HG03565 (cell line): ENCODE measurements at regions not wholly inside any gene's neighbourhood (a gene's known extent, or its start where the extent isn't known, plus 50 kb on each side); places are given as distances from the start of the nearest gene placed in this dataset.
"Not testable (repeated sequence)": the region's sequence is repeated elsewhere in the genome, so short reads cannot be mapped to it uniquely, and the experiment has no call there.

Source experiments
- ATAC-seq: cut with Tn5 transposase; IDR thresholded peaks from one replicate; pipeline ENCODE4 v1.9.1; 2021; ENCODE audit warnings: mild to moderate bottlenecking, moderate library complexity; ENCODE audit not compliant: unreplicated experiment

- no peak for ATAC-seq
Measured at GRCh38 chr1:234769284-234769985, 159.5 kb upstream of the IRF2BP2 start.

- ATAC-seq, result no peak
Measured at GRCh38 chr1:234768569-234769283, 158.7 kb upstream of the IRF2BP2 start.

- ATAC-seq, result no peak
Measured at GRCh38 chr1:234768171-234768568, 158.2 kb upstream of the IRF2BP2 start.

- ATAC-seq, result no peak
Measured at GRCh38 chr1:234765672-234766071, 155.7 kb upstream of the IRF2BP2 start.

GRCh38 chr1:234765181-234765580 is 155.2 kb upstream of the IRF2BP2 start:
- no peak for ATAC-seq

GRCh38 chr1:234763910-234764309 is 153.9 kb upstream of the IRF2BP2 start:
- no peak for ATAC-seq

GRCh38 chr1:234763367-234763766 is 153.4 kb upstream of the IRF2BP2 start:
- ATAC-seq, result no peak

- ATAC-seq, result not testable (repeated sequence)
Measured at GRCh38 chr1:234762127-234762526, 152.1 kb upstream of the IRF2BP2 start.

GRCh38 chr1:234760303-234760723 is 150.3 kb upstream of the IRF2BP2 start:
- ATAC-seq, result no peak

GRCh38 chr1:234759888-234760287 is 149.9 kb upstream of the IRF2BP2 start:
- no peak for ATAC-seq

GRCh38 chr1:234758851-234759250 is 148.9 kb upstream of the IRF2BP2 start:
- ATAC-seq, result no peak

GRCh38 chr1:234756857-234757256 is 146.9 kb upstream of the IRF2BP2 start:
- no peak for ATAC-seq

GRCh38 chr1:234756066-234756774 is 146.2 kb upstream of the IRF2BP2 start:
- no peak for ATAC-seq

- ATAC-seq, result no peak
Measured at GRCh38 chr1:234755449-234755863, 145.5 kb upstream of the IRF2BP2 start.

- no peak for ATAC-seq
Measured at GRCh38 chr1:234753979-234754378, 144.0 kb upstream of the IRF2BP2 start.

GRCh38 chr1:234752927-234753326 is 142.9 kb upstream of the IRF2BP2 start:
- ATAC-seq, result no peak

- no peak for ATAC-seq
Measured at GRCh38 chr1:234751678-234752077, 141.7 kb upstream of the IRF2BP2 start.

GRCh38 chr1:234750922-234751627 is 141.1 kb upstream of the IRF2BP2 start:
- ATAC-seq, result no peak

GRCh38 chr1:234748713-234749112 is 138.7 kb upstream of the IRF2BP2 start:
- ATAC-seq, result no peak

- ATAC-seq, result no peak
Measured at GRCh38 chr1:234748066-234748465, 138.1 kb upstream of the IRF2BP2 start.

- ATAC-seq, result no peak
Measured at GRCh38 chr1:234746798-234747196, 136.8 kb upstream of the IRF2BP2 start.
